ENCODE measurements at regions not wholly inside any gene's neighbourhood (a gene's known extent, or its start where the extent isn't known, plus 50 kb on each side); places are given as distances from the start of the nearest gene placed in this dataset.

- TF ChIP-seq, protein P1, sequence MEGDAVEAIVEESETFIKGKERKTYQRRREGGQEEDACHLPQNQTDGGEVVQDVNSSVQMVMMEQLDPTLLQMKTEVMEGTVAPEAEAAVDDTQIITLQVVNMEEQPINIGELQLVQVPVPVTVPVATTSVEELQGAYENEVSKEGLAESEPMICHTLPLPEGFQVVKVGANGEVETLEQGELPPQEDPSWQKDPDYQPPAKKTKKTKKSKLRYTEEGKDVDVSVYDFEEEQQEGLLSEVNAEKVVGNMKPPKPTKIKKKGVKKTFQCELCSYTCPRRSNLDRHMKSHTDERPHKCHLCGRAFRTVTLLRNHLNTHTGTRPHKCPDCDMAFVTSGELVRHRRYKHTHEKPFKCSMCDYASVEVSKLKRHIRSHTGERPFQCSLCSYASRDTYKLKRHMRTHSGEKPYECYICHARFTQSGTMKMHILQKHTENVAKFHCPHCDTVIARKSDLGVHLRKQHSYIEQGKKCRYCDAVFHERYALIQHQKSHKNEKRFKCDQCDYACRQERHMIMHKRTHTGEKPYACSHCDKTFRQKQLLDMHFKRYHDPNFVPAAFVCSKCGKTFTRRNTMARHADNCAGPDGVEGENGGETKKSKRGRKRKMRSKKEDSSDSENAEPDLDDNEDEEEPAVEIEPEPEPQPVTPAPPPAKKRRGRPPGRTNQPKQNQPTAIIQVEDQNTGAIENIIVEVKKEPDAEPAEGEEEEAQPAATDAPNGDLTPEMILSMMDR (IDR thresholded peaks at IDR 0.05) = no peak
- TF ChIP-seq POLR2A (IDR thresholded peaks at IDR 0.05) = no peak
Observed at GRCh38 chr6:125570526-125570925, 178.9 kb upstream of the HEY2 start.

All from lower leg skin (tissue), 3 donors.